ELF-1 (cell line): ENCODE measurements at regions not wholly inside any gene's neighbourhood (a gene's known extent, or its start where the extent isn't known, plus 50 kb on each side); places are given as distances from the start of the nearest gene placed in this dataset.

ENCODE experiments used
- DNase-seq: peaks from one replicate; pipeline ENCODE4 v3.0.0-alpha.2; 2016; ENCODE audit warnings: low read depth, low spot score

DNA sequence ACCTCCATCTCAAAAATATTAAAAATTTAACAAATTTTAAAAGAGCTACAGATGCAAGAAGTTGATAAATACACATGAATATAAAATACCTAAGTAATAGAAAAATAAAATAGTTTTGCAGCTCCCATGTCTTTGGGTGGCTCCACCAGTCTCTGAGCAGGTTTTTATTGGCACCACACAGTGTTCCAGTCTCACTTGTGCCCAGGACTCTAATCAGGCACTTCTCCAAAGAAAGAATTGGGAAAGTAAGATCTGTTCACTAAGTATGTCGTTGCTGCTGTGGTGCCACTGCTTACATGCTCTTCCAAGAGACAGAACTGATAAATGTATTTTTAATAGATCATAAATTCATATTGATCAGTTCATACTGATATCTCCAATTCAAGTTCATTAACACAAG lies 92.5 kb upstream of the ABI3BP start:
- no peak for DNase-seq

DNA sequence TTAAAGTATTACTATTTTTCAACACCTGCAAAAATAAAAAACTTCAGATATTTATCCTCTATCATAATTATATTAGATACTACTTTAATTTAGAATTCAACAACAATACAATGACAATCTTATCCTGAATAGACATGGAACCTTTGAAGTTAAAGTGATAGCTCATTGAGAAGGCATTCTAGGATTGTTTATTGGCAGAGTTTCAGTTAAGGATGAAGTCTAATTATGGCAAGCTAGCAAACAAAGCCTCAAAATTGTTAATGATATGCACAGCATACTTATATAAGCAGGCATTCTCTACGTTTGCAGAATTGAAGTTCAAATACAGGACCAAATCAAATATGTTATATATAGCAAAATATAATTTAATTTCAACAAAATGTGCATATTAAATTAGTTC lies 91.2 kb upstream of the ABI3BP start:
- DNase-seq, result no peak

DNA sequence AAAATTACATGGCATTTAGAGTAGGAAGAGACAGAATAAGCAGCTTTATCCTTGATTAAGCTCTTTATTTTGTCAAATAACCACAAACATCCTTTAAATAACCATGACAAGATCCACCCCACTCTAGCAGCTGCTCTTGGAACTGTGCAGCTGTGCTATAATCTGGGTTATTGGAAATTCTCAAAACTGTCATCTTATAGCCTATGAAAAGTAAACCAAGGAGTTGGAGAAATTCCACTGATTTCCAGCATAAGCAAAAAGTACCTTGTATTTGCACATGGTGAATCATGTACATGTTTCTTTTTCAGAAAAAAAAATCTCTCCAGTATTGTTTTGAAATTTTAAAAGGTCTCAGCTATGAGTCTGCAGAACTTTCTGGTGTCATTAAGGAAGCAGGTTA lies 88.8 kb upstream of the ABI3BP start:
- DNase-seq, result no peak

DNA sequence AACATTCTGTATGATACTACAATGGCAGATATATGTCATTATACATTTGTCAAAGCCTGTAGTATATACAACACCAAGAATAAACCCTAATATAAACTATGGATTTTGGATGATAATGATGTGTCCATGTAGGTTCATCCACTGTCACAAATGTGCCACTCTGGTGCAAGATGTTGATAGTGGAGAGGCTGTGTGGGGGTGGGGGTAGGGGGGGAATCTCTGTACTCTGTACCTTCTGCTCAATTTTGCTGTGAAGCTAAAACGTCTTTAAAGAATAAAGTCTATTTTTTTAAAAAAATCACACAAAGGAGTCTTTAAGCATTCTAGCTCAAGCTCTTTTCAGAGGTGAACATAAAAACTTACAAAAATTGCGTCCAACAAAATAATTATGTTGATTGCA lies 88.2 kb upstream of the ABI3BP start:
- DNase-seq, result no peak

GRCh38 chr3:101077361-101078011 lies 84.3 kb upstream of the ABI3BP start:
- DNase-seq, result no peak

- no peak for DNase-seq
These were observed 81.3 kb upstream of the ABI3BP start for GRCh38 chr3:101074518-101074917.

DNA sequence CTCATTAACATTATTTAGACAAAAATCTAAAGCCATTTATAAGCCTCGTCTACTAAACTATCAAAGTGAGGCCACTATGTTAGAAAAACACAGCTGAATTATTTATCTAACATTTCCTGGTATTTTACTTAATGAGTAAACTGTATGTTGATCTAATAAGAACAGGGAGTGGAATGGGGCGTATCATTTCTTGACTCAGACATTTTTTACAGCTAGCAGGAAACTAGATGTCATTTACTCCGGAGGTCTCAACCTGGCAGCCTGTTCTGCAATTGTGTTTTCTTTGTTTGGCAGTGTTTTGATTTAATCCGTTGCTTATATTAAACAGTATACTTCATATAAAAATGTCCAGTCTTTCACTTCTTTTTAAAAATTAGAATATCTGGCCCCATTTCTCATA lies 79.1 kb upstream of the ABI3BP start:
- DNase-seq, result no peak

DNA sequence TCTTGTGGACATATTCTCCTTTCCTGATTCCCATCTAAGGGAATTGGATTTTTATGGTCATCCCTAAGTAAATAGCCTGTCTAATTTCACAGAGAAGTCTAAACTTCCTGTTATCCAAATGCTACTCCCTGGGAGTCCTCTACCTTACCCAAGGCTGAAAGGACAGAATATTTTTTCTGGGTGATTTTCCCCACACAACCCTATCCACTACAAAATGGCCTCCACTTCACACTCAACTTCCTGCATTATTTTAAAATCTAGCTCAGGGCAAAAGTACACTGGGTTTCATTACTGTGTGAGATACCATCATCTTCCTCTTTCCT lies 77.5 kb upstream of the ABI3BP start:
- no peak for DNase-seq

- peak; percentile 93 for DNase-seq
These were observed 76.9 kb upstream of the ABI3BP start for GRCh38 chr3:101069901-101070798.

DNA sequence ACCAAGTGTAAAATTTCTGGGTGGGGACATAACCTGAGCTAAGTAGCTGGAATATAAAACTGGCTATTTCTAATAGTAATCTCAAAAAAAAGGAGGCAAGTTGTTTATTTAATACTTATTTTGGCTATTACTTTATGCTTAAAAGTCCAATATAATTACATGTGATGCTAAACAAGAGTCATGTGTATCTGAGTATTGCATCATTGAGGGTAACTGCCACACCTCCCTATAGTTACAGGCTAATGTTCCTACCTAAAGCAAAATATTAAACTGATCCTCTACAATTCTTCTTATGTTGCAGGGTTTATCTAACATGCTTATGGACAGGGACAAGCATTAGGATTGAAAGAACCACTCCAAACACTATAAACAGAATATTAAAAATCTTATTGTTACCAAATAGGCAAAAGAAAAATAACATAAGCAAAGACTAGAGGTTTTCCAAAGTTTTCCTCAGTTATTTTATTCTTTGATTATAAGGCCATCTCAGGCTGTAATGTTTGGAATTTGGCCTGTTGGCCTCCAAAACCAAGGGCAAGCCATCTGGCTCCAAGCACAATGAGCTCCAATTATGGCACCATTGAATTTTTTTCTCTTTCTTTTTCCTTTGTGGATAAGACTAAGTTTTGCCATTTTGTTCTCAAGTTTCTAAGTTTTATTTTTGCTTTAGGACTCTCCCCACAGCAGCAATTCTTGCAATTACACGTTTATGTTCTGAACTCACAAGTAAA lies 75.8 kb upstream of the ABI3BP start:
- no peak for DNase-seq

GRCh38 chr3:101066711-101067129 lies 73.5 kb upstream of the ABI3BP start:
- DNase-seq, result peak; percentile 1

- no peak for DNase-seq
These were observed 72.7 kb upstream of the ABI3BP start for GRCh38 chr3:101065962-101066361.

GRCh38 chr3:101063401-101063800 lies 70.2 kb upstream of the ABI3BP start:
- DNase-seq, result no peak

DNA sequence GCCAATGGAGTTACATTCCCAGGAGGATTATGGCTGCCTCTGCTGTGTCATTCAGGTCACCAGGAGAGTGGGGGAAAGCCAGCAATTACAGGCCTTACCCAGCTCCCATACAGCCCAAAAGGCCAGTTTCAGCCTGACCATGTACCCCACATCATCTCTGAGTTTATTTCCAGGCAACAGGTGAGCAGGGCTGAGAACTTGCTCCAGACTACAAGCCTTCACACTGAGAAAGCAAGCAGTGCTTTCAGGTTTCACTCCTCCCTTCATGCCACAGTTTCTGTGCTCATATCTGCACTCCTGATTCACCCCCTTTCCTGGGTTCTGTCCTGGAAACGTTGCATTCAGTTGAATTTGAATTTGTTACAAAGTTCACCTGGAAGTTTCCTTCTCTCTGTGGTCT lies 68.1 kb upstream of the ABI3BP start:
- no peak for DNase-seq

DNA sequence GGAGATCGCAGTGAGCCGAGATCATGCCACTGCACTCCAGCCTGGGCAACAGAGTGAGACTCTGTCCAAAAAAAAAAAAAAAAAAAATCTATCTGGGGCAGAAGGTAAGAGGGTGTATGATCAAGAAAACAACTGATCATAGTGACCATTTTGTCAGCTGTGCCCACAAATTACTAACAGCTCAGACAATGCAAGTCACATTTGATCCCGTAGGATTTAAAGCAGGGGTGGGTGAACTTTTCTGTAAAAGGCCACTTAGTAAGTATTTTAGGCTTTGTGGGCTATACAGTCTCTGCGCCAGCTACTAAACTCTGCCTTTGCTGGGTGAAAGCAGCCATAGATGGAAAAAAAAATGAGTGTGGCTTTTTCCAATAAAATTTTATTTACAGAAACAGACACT lies 57.6 kb upstream of the ABI3BP start:
- DNase-seq, result no peak

DNA sequence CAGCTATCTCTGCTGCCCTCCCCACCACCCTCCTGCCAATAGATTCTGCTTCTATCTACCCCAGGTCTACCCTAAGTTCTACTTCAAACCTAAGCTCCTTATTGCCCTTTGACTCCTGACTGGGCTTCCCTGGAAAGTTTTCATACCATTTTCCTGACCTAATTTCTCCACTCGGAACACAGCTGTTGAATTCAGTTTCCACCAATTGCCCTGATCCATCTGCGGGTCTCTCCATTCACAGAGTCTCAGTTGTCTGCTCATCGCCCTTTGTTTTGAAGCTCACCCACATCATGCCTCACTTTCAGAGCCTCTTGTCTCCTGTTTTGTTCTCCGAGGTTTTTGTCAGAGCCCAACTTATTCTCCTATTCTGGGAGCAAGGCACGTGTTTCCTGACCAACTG lies 56.8 kb upstream of the ABI3BP start:
- no peak for DNase-seq

DNA sequence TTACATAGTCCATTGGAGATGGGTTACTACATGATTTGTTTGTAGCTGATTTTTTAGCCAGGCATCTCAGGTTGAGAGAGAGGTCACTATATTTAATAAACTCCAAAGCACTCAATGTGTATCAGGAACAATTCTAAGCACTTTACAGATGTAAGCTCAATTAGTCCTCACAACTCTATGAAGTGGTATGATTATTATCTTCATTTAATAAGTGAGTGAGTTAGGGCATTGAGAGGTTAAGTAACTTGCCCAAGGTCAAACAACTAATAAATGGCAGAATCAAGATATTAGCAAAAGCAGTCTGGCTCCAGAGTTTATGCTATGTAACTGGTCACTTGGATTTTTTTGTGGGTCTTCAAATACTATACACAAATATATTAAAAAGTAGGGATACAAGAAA lies 56.3 kb upstream of the ABI3BP start:
- no peak for DNase-seq

- DNase-seq, result no peak
These were observed 50.5 kb upstream of the ABI3BP start for GRCh38 chr3:101043687-101044078.

DNA sequence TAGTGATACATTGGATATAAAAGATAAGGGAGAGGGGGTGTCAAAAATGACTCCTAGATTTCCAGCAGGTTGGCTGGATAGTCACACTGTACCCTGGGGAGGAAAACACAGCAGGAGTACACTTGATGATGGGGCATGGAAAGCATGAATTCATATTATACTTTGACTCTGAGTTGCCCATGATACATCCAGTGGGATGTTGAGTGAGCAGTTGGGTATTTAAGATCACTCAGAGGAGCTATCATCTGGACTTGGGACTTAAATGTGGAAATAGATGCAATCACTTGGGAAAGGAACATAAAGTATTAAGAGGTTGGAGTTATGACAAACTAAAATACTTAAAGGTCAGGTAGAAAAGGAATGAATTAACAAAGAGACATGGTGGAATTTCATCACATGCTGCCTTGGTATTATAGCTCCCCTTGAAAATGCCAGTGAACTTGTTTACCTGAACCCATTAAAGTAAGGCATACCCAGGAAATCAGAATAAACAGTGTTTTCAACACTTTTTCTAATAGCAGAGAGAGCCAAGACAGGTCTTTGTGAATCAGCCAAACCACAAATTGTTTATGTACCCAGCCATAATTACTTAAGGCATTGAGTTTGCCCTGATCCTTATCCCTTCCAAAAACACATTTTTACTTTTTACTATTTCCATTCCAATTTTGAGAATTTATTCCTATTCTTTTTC lies 49.9 kb upstream of the ABI3BP start:
- DNase-seq, result no peak
